HG02642 (cell line): ENCODE measurements at regions not wholly inside any gene's neighbourhood (a gene's known extent, or its start where the extent isn't known, plus 50 kb on each side); places are given as distances from the start of the nearest gene placed in this dataset.

Experiments
- ATAC-seq: cut with Tn5 transposase; IDR thresholded peaks from one replicate; pipeline ENCODE4 v1.9.1; 2021; ENCODE audit warnings: mild to moderate bottlenecking; ENCODE audit not compliant: unreplicated experiment, poor library complexity

- ATAC-seq, result no peak
These were observed 452.5 kb upstream of the CCL2 start for GRCh38 chr17:33802349-33803198.

DNA sequence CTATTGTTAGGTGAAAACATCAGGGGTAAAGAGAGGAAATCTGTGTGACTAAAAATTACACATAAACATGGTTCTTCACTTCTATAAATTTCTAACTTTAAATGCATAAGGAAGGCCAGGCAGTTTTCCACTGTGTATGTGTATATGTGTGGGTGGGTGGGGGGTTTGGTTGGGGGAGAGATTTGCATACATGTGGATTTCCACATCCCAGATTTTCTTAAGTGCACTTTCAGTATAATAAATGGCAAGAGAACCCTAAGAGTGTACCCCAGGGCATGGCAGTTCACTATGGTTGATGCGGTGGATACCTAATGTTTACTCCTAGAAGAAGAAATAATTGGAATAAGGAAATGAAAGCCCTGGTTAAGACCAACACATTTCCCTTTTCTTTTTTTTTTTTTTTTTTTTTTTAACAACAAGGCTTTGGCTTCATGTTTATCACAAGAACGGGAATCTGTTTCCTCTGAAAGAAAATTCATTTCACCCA lies 451.8 kb upstream of the CCL2 start:
- ATAC-seq, result no peak

- ATAC-seq, result no peak
These were observed 451.4 kb upstream of the CCL2 start for GRCh38 chr17:33803686-33804085.

- no peak for ATAC-seq
These were observed 450.7 kb upstream of the CCL2 start for GRCh38 chr17:33804401-33804800.

GRCh38 chr17:33806631-33807030 lies 448.5 kb upstream of the CCL2 start:
- no peak for ATAC-seq

- no peak for ATAC-seq
These were observed 445.3 kb upstream of the CCL2 start for GRCh38 chr17:33809748-33810147.

DNA sequence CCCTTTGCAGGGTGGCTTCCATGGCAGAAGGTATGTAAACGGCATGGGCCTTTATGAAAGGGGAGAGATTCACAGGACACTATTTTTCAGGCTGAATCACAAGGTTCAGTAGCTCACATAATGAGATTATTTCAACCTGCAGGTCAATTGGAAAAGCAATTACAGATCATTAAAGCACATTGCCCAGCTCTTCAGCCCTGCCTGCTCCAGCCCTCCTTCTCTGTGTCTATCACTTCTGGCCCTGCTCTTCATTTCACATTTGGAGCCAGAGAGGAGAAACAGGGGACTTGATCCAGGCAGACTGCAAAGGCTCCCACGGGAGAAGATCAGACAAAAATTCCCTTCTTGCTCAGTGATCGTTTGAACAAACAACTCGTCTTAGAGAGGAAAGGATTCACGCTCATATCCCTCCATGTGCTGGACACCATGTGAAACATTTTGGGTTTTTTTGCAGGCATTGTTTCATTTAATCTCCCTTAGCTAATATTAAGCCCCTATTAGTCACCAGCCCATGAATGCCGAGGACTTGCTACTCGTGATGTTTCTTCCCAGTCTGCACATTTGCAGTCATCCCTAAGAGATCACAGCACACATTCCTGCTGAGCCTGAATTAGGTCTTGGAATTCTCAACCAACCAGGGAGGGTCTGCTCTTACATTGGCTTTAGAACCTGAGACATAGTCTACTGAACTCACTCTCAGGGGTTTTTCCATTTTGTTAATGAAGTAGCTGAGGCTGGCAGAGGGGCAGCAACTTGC lies 443.9 kb upstream of the CCL2 start:
- ATAC-seq, result no peak

DNA sequence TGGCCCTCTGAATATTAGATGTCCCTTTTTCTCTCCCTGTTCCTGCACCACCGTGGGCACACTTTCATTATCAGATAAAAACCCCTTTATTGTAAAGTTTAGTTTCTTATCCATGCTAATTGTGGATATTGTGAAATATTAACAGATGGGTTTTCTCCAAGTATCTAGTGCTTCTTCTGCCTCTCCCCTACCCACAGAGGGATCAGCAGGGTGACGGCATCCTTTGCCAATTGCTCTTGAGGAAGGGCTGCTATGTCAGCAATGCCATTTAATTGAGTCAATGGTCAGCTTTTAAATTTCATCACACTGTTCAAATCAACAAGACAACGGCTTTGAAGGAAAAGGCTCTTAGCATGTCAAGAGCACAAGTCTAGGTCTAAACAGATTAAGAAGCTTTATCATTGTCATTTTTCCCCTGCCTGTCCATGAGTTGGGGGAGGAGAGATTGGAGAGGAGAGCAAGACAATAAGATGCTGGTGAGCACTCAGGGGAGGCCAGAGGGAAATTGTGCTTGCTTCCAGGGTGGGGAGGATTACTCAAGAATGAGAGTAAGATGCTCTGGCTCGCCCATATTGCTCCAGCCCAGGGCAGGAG lies 443.0 kb upstream of the CCL2 start:
- ATAC-seq, result no peak

- ATAC-seq, result no peak
These were observed 440.2 kb upstream of the CCL2 start for GRCh38 chr17:33814852-33815251.

GRCh38 chr17:33816036-33816435 lies 439.0 kb upstream of the CCL2 start:
- no peak for ATAC-seq

DNA sequence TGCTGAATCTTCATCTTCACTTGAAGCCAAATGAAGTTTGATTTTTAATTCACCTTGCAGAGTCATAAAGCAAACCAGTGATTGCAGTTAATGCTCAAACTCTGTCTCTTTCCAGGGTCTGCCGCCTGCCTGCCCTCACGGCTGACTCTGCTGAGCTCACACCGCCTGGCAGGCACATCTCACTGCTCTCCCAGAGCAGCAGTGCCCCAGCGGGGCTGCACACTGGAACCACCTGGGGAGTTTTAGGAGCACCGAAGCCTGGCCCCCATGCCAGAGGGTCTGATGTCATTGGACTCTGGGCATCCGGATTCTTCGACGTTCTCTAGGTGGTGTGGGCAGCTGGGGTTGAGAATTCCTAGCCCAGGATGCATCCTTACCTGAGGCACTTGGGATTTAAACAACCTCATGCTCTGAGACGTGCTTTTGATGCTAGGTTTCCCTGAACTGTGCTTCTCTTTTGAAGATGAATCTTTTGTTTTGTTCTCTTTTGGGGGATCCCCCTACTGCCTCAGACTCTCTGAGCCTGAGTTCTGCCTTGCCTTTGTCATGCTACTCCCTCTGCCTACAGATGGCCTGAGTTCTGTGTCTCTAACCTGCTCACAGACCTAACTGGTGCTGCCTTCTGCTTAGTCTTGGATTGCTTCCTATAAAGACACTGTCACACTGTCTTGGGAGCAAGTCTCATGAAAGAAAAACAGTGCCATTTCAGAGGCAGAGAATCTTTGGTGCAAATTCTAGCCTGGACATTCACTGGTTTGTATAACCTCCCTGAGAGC lies 438.1 kb upstream of the CCL2 start:
- ATAC-seq, result no peak

DNA sequence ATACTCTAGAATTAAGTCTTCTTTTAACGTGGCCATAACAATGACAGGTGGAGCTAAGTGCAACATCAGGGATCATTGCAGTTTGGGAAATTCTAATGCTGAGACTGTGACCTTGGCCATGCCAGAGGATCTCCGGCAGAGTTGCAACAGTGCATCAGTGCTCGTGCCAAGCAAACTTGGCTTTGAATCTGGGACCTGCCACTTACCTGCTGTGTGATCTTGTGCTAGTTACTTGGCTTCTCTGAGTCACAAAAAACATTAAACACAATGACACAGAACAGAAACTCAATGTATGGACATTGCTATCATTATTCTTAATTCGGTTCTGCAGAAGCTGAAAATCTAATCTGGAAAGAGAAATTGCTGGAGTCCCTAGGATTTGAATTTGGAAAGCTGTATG lies 435.5 kb upstream of the CCL2 start:
- no peak for ATAC-seq

GRCh38 chr17:33832262-33832661 lies 422.8 kb upstream of the CCL2 start:
- ATAC-seq, result no peak

- ATAC-seq, result no peak
These were observed 417.8 kb upstream of the CCL2 start for GRCh38 chr17:33837281-33837680.

GRCh38 chr17:33838281-33838680 lies 416.8 kb upstream of the CCL2 start:
- ATAC-seq, result no peak

DNA sequence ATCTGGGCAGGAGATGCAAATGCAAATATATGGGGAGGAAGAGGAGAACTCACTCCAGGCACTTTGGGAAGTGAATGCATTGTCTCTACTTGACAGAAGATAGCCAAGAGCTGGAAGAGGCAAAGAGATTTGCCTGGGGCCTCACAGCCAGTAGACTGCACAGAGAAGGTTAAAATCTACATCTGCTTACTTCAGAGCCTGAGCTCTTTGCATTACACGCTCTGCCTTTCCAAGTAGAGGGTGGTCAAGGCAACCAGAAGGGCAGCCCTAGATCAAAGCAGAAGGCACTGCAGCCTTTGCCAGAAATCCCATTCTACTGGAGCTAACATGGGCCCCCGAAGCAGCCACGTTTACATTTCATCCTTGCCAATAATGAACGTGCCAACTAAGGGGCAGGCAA lies 407.2 kb upstream of the CCL2 start:
- no peak for ATAC-seq

GRCh38 chr17:33848433-33848832 lies 406.7 kb upstream of the CCL2 start:
- no peak for ATAC-seq

GRCh38 chr17:33854596-33854995 lies 400.5 kb upstream of the CCL2 start:
- no peak for ATAC-seq

DNA sequence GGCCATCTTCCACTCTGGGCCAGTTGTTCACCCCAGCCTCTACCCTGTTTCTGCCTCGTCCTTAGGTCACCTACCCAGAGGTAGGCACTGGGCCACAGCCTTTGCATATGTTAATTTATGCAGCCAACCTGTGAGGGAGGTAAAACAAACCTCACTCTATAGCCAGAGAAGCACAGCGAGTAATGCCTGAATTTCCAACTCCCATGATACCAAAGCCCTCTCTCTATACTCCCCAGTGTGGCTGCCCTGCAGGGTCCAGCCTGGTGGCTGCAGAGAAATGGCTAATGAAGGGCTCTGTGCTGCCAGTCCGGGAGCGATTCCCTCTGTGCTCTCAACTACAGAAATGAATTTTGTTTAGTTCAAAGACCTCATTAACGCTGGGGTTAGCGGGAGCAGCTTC lies 397.0 kb upstream of the CCL2 start:
- ATAC-seq, result no peak

DNA sequence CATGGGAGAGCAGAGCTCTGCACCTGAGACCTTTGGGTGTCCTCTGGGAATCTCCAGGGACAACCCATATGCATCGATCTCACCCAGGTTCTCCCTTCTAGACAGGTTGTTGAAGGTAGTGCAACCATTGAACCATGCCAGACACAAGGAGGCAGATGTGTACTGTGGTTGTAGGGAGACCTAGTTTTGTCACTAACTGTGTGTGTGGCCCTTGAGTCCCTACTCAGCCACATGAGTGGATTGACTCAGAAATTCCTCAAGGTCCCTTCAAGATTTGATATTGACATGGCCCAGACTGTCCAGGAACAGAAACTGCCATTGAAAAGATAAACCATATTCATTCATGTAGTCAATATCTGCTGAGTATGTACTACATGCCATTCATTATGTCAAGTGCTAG lies 396.4 kb upstream of the CCL2 start:
- ATAC-seq, result no peak
